A172 (cell line): ENCODE measurements at regions not wholly inside any gene's neighbourhood (a gene's known extent, or its start where the extent isn't known, plus 50 kb on each side); places are given as distances from the start of the nearest gene placed in this dataset.
"Not testable (repeated sequence)": the region's sequence is repeated elsewhere in the genome, so short reads cannot be mapped to it uniquely, and the experiment has no call there.

Source experiments
- DNase-seq: peaks from one replicate; pipeline ENCODE4 v3.0.0-alpha.2; 2015; ENCODE audit warnings: low spot score

- not testable (repeated sequence) for DNase-seq
These were observed 346.7 kb downstream of the OR4F29 start for GRCh38 chr1:104776-105175.

GRCh38 chr1:99481-99880, 352.0 kb downstream of the OR4F29 start:
- DNase-seq = not testable (repeated sequence)

- not testable (repeated sequence) for DNase-seq
These were observed 352.7 kb downstream of the OR4F29 start for GRCh38 chr1:98811-99210.

- DNase-seq = not testable (repeated sequence)
These were observed 360.2 kb downstream of the OR4F29 start for GRCh38 chr1:91279-91678.

- not testable (repeated sequence) for DNase-seq
These were observed 363.4 kb downstream of the OR4F29 start for GRCh38 chr1:88110-88509.

GRCh38 chr1:79152-79551, 372.3 kb downstream of the OR4F29 start:
- DNase-seq = not testable (repeated sequence)

GRCh38 chr1:65119-65518, 386.4 kb downstream of the OR4F29 start, which contains the start of gene OR4F5:
Gene OR4F5, plus strand, starts transcription at chr1:65419.
- not testable (repeated sequence) for DNase-seq

- DNase-seq = not testable (repeated sequence)
These were observed 395.4 kb downstream of the OR4F29 start for GRCh38 chr1:56014-56531.

GRCh38 chr1:53182-53581, 398.3 kb downstream of the OR4F29 start:
- not testable (repeated sequence) for DNase-seq

GRCh38 chr1:41965-42466, 409.5 kb downstream of the OR4F29 start:
- DNase-seq = not testable (repeated sequence)

- not testable (repeated sequence) for DNase-seq
These were observed 410.3 kb downstream of the OR4F29 start for GRCh38 chr1:41197-41596.

GRCh38 chr1:29183-29582, 422.3 kb downstream of the OR4F29 start:
- DNase-seq = not testable (repeated sequence)

- not testable (repeated sequence) for DNase-seq
These were observed 434.2 kb downstream of the OR4F29 start for GRCh38 chr1:17298-17697.

- not testable (repeated sequence) for DNase-seq
These were observed 435.5 kb downstream of the OR4F29 start for GRCh38 chr1:16025-16424.

- not testable (repeated sequence) for DNase-seq
These were observed 441.3 kb downstream of the OR4F29 start for GRCh38 chr1:9941-10717.
